Esophagus muscularis mucosa (tissue), 4 donors: ENCODE measurements at regions not wholly inside any gene's neighbourhood (a gene's known extent, or its start where the extent isn't known, plus 50 kb on each side); places are given as distances from the start of the nearest gene placed in this dataset.

ENCODE experiments used
- DNase-seq: peaks from one replicate; pipeline ENCODE4 v3.0.0-alpha.2; 2017; ENCODE audit errors: extremely low spot score
- H3K27ac ChIP-seq, 4 donors: fragments of 200-600 bp; sonication (generic); replicated peaks in 1 of 4; 1 replicate in 3 of 4; 2 replicates in 1 of 4; pipeline ENCODE4 v1.5.1; 2016 to 2019; ENCODE audit warnings: mild to moderate bottlenecking in 1 of 4
- H3K27me3 ChIP-seq, 4 donors: fragments of 200-600 bp; sonication (generic); one replicate each; pipeline versions ENCODE4 v1.5.1 to v1.6.0; 2016 to 2019
- H3K36me3 ChIP-seq, 4 donors: fragments of 200-600 bp; sonication (generic); one replicate each; pipeline ENCODE4 v1.5.1; 2016 to 2019
- H3K4me1 ChIP-seq, 4 donors: fragments of 200-600 bp; sonication (generic); one replicate each; pipeline ENCODE4 v1.5.1; 2016 to 2019
- H3K4me3 ChIP-seq, 4 donors: fragments of 200-600 bp; sonication (generic); 1 replicate in 2 of 4; 2 replicates in 2 of 4; pipeline ENCODE4 v1.5.1; 2016 to 2019; ENCODE audit warnings: mild to moderate bottlenecking in 4 of 4, moderate library complexity in 1 of 4
- H3K9me3 ChIP-seq, 4 donors: fragments of 200-600 bp; sonication (generic); 1 replicate in 3 of 4; 2 replicates in 1 of 4; pipeline ENCODE4 v1.5.1; 2016 to 2019
- EP300 ChIP-seq: sonication (generic); formaldehyde crosslinking; IDR thresholded peaks from one replicate; pipeline ENCODE4 v1.6.1; 2017; ENCODE audit warnings: antibody characterized with exemption
- POLR2A ChIP-seq: fragments of 450-650 bp; IDR thresholded peaks from one replicate; pipeline ENCODE4 v1.6.1; 2017; ENCODE audit warnings: antibody characterized with exemption, moderate library complexity, mild to moderate bottlenecking, low read depth
- POLR2AphosphoS5 ChIP-seq, 2 donors: sonication (generic); formaldehyde crosslinking; IDR thresholded peaks; one replicate each; pipeline ENCODE4 v1.6.1; 2017; ENCODE audit warnings: antibody characterized with exemption in 2 of 2
- WGBS: methylation state at CpG from one replicate; pipeline ENCODE4 v1.1.5; 2018; 5-methylcytosine and 5-hydroxymethylcytosine counted together
- intact Hi-C: fragments of 100-400 bp; cut with DNase I; formaldehyde crosslinking; loops from one replicate; pipeline ENCODE4 v1.15.1; 2023
- TF ChIP-seq, protein P1 (sequence below), 3 experiments: fragments of 200-600 bp in 2 of 3; fragments of 450-650 bp in 1 of 3; sonication (generic) in 2 of 3; IDR thresholded peaks; one replicate each; pipeline ENCODE4 v1.5.1; 2017 to 2019; ENCODE audit warnings: antibody characterized with exemption in 3 of 3, mild to moderate bottlenecking in 2 of 3, moderate library complexity in 1 of 3

DNA sequence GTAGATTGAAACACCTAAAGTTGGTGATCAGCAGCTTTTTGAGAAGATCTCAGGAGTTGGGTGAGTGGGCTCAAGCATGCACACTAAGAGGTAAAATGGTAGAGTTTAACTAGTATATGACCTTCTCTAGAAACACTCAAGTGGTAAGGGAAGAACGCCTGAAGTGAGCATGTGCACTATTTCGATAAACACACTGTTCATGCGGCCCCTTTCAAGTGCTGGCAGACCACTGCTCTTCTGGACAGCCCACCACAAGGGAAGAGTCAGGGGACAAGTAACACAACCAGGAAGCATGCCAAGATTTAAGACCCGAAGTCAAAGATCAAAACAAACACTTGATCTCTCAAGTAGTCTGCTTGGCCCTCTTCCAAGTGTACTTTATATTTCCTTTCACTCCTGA lies 519.5 kb upstream of the ZWINT start:
- H3K9me3 ChIP-seq: no peaks in the 10 kb centered on the region
- H3K36me3 ChIP-seq: no peaks in the 10 kb centered on the region
- no peaks in the 10 kb centered on the region for H3K27me3 ChIP-seq
- no peak for DNase-seq
- no peaks in the 10 kb centered on the region for H3K4me1 ChIP-seq
- H3K4me3 ChIP-seq: no peak overlapping the region
- H3K27ac ChIP-seq: no peak overlapping the region
- WGBS: 9% methylated on average over 4 of the region's 4 CpGs
- intact Hi-C loops: no loop called here
- TF ChIP-seq POLR2A: no peak
- TF ChIP-seq, protein P1, sequence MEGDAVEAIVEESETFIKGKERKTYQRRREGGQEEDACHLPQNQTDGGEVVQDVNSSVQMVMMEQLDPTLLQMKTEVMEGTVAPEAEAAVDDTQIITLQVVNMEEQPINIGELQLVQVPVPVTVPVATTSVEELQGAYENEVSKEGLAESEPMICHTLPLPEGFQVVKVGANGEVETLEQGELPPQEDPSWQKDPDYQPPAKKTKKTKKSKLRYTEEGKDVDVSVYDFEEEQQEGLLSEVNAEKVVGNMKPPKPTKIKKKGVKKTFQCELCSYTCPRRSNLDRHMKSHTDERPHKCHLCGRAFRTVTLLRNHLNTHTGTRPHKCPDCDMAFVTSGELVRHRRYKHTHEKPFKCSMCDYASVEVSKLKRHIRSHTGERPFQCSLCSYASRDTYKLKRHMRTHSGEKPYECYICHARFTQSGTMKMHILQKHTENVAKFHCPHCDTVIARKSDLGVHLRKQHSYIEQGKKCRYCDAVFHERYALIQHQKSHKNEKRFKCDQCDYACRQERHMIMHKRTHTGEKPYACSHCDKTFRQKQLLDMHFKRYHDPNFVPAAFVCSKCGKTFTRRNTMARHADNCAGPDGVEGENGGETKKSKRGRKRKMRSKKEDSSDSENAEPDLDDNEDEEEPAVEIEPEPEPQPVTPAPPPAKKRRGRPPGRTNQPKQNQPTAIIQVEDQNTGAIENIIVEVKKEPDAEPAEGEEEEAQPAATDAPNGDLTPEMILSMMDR (IDR thresholded peaks at IDR 0.05): no peak
- TF ChIP-seq EP300: no peak
- no peak for TF ChIP-seq POLR2AphosphoS5 (IDR thresholded peaks at IDR 0.05)

DNA sequence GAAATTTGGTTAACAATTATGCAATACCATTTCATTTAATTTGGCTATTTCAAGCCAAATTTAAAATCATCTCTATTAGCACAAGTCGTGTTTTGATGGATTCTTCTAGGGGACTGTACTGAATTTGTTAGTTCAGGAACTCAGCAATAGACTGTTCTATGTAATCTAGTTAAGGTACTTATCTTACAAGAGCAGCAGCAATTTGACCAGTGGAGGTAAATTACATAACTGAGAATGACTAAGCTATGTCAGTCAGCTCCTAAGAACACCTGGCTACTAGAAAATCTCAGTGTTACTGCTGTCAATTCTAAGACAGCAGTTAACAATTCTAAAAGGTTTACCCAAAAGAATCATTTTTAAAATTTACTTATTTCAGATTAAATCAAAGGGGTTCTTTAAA lies 513.9 kb upstream of the ZWINT start:
- TF ChIP-seq POLR2A (no peak), POLR2AphosphoS5 (IDR thresholded peaks at IDR 0.05) (no peak), EP300 (no peak)
- TF ChIP-seq, protein P1 (IDR thresholded peaks at IDR 0.05): no peak
- intact Hi-C loops: no loop called here
- Histone ChIP-seq H3K27ac (no peak overlapping the region), H3K36me3 (no peaks in the 10 kb centered on the region), H3K27me3 (no peaks in the 10 kb centered on the region), H3K4me1 (no peaks in the 10 kb centered on the region), H3K4me3 (no peak overlapping the region), H3K9me3 (no peaks in the 10 kb centered on the region)
- no peak for DNase-seq
- WGBS: 57% methylated on average over 1 of the region's 1 CpG

DNA sequence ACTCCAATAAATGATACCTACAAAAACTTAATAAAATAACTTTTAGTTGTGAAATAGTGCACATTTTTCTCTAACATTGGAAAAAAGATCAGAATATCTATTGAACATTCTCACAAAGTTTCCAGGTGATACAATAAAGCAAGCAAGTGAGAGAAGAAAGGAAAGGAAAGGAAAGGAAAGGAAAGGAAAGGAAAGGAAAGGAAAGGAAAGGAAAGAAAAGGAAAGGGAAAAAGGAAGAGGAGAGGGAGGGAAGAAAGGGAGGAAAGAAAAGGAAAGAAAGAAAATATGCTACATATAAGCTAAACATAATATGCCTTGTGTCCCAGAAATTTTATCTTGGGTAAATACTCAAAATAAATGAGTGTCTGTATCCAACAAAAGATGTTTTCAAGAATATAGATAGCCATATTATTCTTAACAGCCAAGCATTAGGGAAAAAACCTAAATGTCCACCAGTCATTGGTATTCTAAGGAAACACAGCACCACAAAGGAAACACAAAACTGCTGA lies 510.2 kb upstream of the ZWINT start:
- no peaks in the 10 kb centered on the region for H3K36me3 ChIP-seq
- no peaks in the 10 kb centered on the region for H3K4me1 ChIP-seq
- H3K9me3 ChIP-seq: no peaks in the 10 kb centered on the region
- no peaks in the 10 kb centered on the region for H3K27me3 ChIP-seq
- intact Hi-C loops: no loop called here
- H3K4me3 ChIP-seq: no peak overlapping the region
- DNase-seq: no peak
- TF ChIP-seq EP300 (no peak), POLR2AphosphoS5 (IDR thresholded peaks at IDR 0.05) (no peak), POLR2A (no peak)
- TF ChIP-seq, protein P1 (IDR thresholded peaks at IDR 0.05): no peak
- H3K27ac ChIP-seq: no peak overlapping the region

DNA sequence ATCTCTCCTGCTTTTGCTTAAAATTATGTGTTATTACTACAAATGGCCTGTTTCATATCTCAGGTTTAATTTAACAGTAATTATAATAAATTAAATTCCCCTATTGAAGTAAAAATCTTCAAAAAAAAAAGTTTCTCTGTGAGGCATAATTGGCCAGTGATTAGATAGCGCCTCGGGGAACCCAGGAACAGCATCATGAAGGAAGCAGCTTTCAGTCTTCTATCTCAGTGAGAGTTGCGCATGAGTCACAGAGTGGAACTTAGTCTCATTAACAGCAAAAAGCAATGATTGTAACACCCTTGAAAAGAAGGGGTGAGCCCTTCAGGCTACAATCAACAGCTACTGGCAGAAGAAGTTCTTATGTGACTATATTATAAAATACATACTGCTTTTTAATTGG lies 506.2 kb upstream of the ZWINT start:
- H3K9me3 ChIP-seq: no peaks in the 10 kb centered on the region
- no peak for DNase-seq
- H3K27me3 ChIP-seq: no peaks in the 10 kb centered on the region
- TF ChIP-seq POLR2A (no peak), EP300 (no peak), POLR2AphosphoS5 (IDR thresholded peaks at IDR 0.05) (no peak)
- TF ChIP-seq, protein P1 (IDR thresholded peaks at IDR 0.05): no peak
- H3K27ac ChIP-seq: no peak overlapping the region
- intact Hi-C loops: no loop called here
- WGBS: 82% methylated on average over 3 of the region's 3 CpGs
- no peak overlapping the region for H3K4me3 ChIP-seq
- no peaks in the 10 kb centered on the region for H3K4me1 ChIP-seq
- H3K36me3 ChIP-seq: no peaks in the 10 kb centered on the region

DNA sequence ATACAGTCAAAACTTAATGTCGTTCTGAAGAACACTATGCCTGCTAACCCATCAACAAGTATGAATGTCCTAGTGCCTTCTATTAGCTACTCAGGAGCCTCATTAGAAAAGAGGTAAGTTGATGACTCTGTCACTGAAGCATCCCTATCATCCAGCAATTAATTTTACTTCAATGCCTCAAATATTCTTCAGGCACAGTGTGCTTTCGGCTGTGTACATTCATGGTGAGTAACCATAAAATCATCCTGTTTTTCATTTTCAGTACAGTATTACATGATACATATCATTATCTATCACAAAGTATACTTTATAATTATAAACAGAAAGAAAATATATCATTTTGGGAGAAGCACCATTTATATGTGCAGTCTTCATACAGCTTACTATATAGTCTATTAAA lies 495.5 kb upstream of the ZWINT start:
- no peaks in the 10 kb centered on the region for H3K9me3 ChIP-seq
- 72% methylated on average over 2 of the region's 2 CpGs for WGBS
- H3K27ac ChIP-seq: no peak overlapping the region
- no peaks in the 10 kb centered on the region for H3K4me1 ChIP-seq
- intact Hi-C loops: no loop called here
- H3K36me3 ChIP-seq: no peaks in the 10 kb centered on the region
- H3K27me3 ChIP-seq: no peaks in the 10 kb centered on the region
- DNase-seq: no peak
- TF ChIP-seq POLR2AphosphoS5 (IDR thresholded peaks at IDR 0.05): no peak
- TF ChIP-seq EP300: no peak
- TF ChIP-seq, protein P1 (IDR thresholded peaks at IDR 0.05): no peak
- TF ChIP-seq POLR2A: no peak
- H3K4me3 ChIP-seq: no peak overlapping the region
